H1 (cell line): ENCODE measurements at regions not wholly inside any gene's neighbourhood (a gene's known extent, or its start where the extent isn't known, plus 50 kb on each side); places are given as distances from the start of the nearest gene placed in this dataset.

Experiments used
- CTCF ChIA-PET: fragments of 300-600 bp; sonication (Branson Sonifier 250); formaldehyde crosslinking; loops from one replicate; lab custom pipeline; 2021; ENCODE audit not compliant: partially characterized antibody; lab: Charles Lee
- POLR2A ChIA-PET: fragments of 300-600 bp; sonication (Branson Sonifier 250); formaldehyde crosslinking; loops from one replicate; lab custom pipeline; 2021; ENCODE audit warnings: inconsistent platforms; ENCODE audit not compliant: partially characterized antibody; lab: Charles Lee
- DNase-seq, 2 experiments: peaks; one replicate each; pipeline versions ENCODE4 v3.0.0 to v3.0.0-alpha.2; 2010 to 2022; ENCODE audit warnings: low spot score in 2 of 2, low read depth in 1 of 2, mixed read lengths in 1 of 2
- FAIRE-seq: peaks from 2 replicates; lab custom pipeline; 2011; peaks lifted over from hg19 to GRCh38; lab: Jason Lieb, UNC
- H2AFZ ChIP-seq: 2 replicates; pipeline ENCODE4 v1.8.1; 2012; ENCODE audit warnings: low read length, inconsistent platforms
- H2AK5ac ChIP-seq: 2 replicates; pipeline ENCODE4 v1.6.1; 2013; ENCODE audit warnings: low read depth, low read length
- H2BK120ac ChIP-seq: replicated peaks from 2 replicates; pipeline ENCODE3; 2013; ENCODE audit warnings: low read depth, low read length, inconsistent platforms
- H2BK12ac ChIP-seq: 2 replicates; pipeline ENCODE4 v1.6.1; 2013; ENCODE audit warnings: low read depth, low read length
- H2BK15ac ChIP-seq: 2 replicates; pipeline ENCODE4 v1.6.1; 2013; ENCODE audit warnings: low read length
- H2BK20ac ChIP-seq: 2 replicates; pipeline ENCODE4 v1.6.1; 2013; ENCODE audit warnings: low read length
- H2BK5ac ChIP-seq: 2 replicates; pipeline ENCODE4 v1.6.1; 2013; ENCODE audit warnings: low read depth, low read length
- H3K14ac ChIP-seq: 2 replicates; pipeline ENCODE4 v1.6.1; 2013; ENCODE audit warnings: inconsistent platforms; ENCODE audit not compliant: insufficient read length
- H3K18ac ChIP-seq: 2 replicates; pipeline ENCODE4 v1.6.1; 2013; ENCODE audit warnings: low read length; ENCODE audit errors: extremely low read depth
- H3K23ac ChIP-seq: 2 replicates; pipeline ENCODE4 v1.6.1; 2013; ENCODE audit warnings: inconsistent platforms; ENCODE audit not compliant: insufficient read length
- H3K23me2 ChIP-seq: 2 replicates; pipeline ENCODE4 v1.6.1; 2013; ENCODE audit warnings: low read depth, low read length
- H3K27ac ChIP-seq: 2 replicates; pipeline ENCODE4 v1.6.1; 2011; ENCODE audit warnings: low read depth, low read length, inconsistent platforms
- H3K27me3 ChIP-seq, 4 experiments: replicated peaks in 1 of 4; 1 replicate in 1 of 4; 2 replicates in 3 of 4; pipeline versions ENCODE4 v1.6.1 to v1.8.1; 2011 to 2013; ENCODE audit warnings: low read length in 3 of 4, mild to moderate bottlenecking in 3 of 4, inconsistent platforms in 2 of 4, mixed read lengths in 2 of 4, moderate library complexity in 1 of 4; ENCODE audit not compliant: control insufficient read depth in 3 of 4, insufficient read depth in 3 of 4; ENCODE audit errors: extremely low read depth in 1 of 4
- H3K36me3 ChIP-seq, 4 experiments: 2 replicates each; pipeline versions ENCODE4 v1.6.1 to v1.8.1; 2011 to 2013; ENCODE audit warnings: mild to moderate bottlenecking in 4 of 4, low read length in 3 of 4, moderate library complexity in 2 of 4, control low read depth in 1 of 4, inconsistent platforms in 1 of 4; ENCODE audit not compliant: insufficient read depth in 4 of 4, control insufficient read depth in 2 of 4
- H3K4ac ChIP-seq: replicated peaks from 2 replicates; pipeline ENCODE3; 2013; ENCODE audit warnings: low read length, low read depth, mixed read lengths, inconsistent platforms; ENCODE audit not compliant: insufficient read length
- H3K4me1 ChIP-seq, 4 experiments: replicated peaks in 1 of 4; 1 replicate in 1 of 4; 2 replicates in 3 of 4; pipeline versions ENCODE4 v1.6.1 to v1.8.1; 2011 to 2013; ENCODE audit warnings: low read length in 3 of 4, inconsistent platforms in 2 of 4, mixed read lengths in 1 of 4; ENCODE audit not compliant: insufficient read depth in 4 of 4, control insufficient read depth in 3 of 4
- H3K4me2 ChIP-seq, 2 experiments: 2 replicates each; pipeline versions ENCODE4 v1.6.1 to v1.8.1; 2011 to 2013; ENCODE audit warnings: low read depth in 2 of 2, low read length in 2 of 2, control low read depth in 1 of 2, inconsistent platforms in 1 of 2, mild to moderate bottlenecking in 1 of 2; ENCODE audit not compliant: insufficient read depth in 1 of 2
- H3K4me3 ChIP-seq, 4 experiments: fragments of 200-600, 300-600 bp in 1 of 4; sonication (generic), shearing (Covaris generic), sonication (Bioruptor Twin) in 1 of 4; 2 replicates each; pipeline versions ENCODE4 v1.5.1 to v1.8.1; 2011 to 2016; ENCODE audit warnings: low read length in 4 of 4, low read depth in 3 of 4, control low read depth in 2 of 4, inconsistent platforms in 2 of 4, mild to moderate bottlenecking in 2 of 4, mixed read lengths in 1 of 4, moderate library complexity in 1 of 4; ENCODE audit not compliant: insufficient read depth in 2 of 4; ENCODE audit errors: extremely low read depth in 1 of 4
- H3K56ac ChIP-seq: replicated peaks from 2 replicates; pipeline ENCODE3; 2013; ENCODE audit warnings: low read depth, mild to moderate bottlenecking, mixed read lengths, low read length, inconsistent platforms; ENCODE audit not compliant: insufficient read length
- H3K79me1 ChIP-seq: 2 replicates; pipeline ENCODE4 v1.6.1; 2013; ENCODE audit warnings: low read depth, low read length, control low read depth
- H3K79me2 ChIP-seq, 2 experiments: 2 replicates each; pipeline versions ENCODE4 v1.6.1 to v1.8.1; 2012 to 2013; ENCODE audit warnings: low read length in 2 of 2, mild to moderate bottlenecking in 2 of 2, inconsistent platforms in 1 of 2; ENCODE audit not compliant: insufficient read depth in 2 of 2, control insufficient read depth in 1 of 2
- H3K9ac ChIP-seq, 4 experiments: replicated peaks in 1 of 4; 1 replicate in 1 of 4; 2 replicates in 3 of 4; pipeline versions ENCODE4 v1.6.1 to v1.8.1; 2011 to 2013; ENCODE audit warnings: low read depth in 3 of 4, low read length in 3 of 4, control low read depth in 2 of 4, mild to moderate bottlenecking in 2 of 4, moderate library complexity in 2 of 4, inconsistent platforms in 1 of 4; ENCODE audit errors: extremely low read depth in 1 of 4
- H3K9me3 ChIP-seq, 2 experiments: 2 replicates each; pipeline versions ENCODE4 v1.6.1 to v1.8.1; 2012 to 2013; ENCODE audit warnings: mild to moderate bottlenecking in 2 of 2, moderate library complexity in 2 of 2, control low read depth in 1 of 2, inconsistent platforms in 1 of 2, low read depth in 1 of 2, low read length in 1 of 2, mixed read lengths in 1 of 2; ENCODE audit not compliant: insufficient read depth in 2 of 2
- H4K20me1 ChIP-seq, 2 experiments: replicated peaks in 1 of 2; 2 replicates each; pipeline versions ENCODE3 to v1.8.1; 2011 to 2013; ENCODE audit warnings: inconsistent platforms in 2 of 2, low read length in 2 of 2, mild to moderate bottlenecking in 1 of 2; ENCODE audit not compliant: insufficient read depth in 2 of 2, control insufficient read depth in 1 of 2
- H4K5ac ChIP-seq: 2 replicates; pipeline ENCODE4 v1.6.1; 2013; ENCODE audit warnings: low read length, low read depth, mixed read lengths, inconsistent platforms; ENCODE audit not compliant: insufficient read length
- H4K8ac ChIP-seq: 2 replicates; pipeline ENCODE4 v1.8.0; 2013; ENCODE audit warnings: mild to moderate bottlenecking, moderate library complexity, low read length, inconsistent platforms; ENCODE audit not compliant: insufficient read depth; ENCODE audit errors: extremely low read depth
- H4K91ac ChIP-seq: replicated peaks from 2 replicates; pipeline ENCODE3; 2013; ENCODE audit warnings: low read length, mixed read lengths, inconsistent platforms; ENCODE audit not compliant: insufficient read length
- WGBS, 2 experiments: shearing (Covaris generic) in 1 of 2; methylation state at CpG; one replicate each; pipeline versions ENCODE4 v1.1.6 to v1.1.7; 2013 to 2015; ENCODE audit warnings: low lambda C conversion rate in 2 of 2, mixed read lengths in 2 of 2, inconsistent platforms in 1 of 2, low coverage in 1 of 2, missing lambda C conversion rate in 1 of 2; ENCODE audit not compliant: insufficient replicate concordance in 2 of 2, insufficient coverage in 1 of 2, insufficient read length in 1 of 2; ENCODE audit errors: extremely low coverage in 1 of 2, missing lambda C conversion rate in 1 of 2; 5-methylcytosine and 5-hydroxymethylcytosine counted together

- Histone ChIP-seq H2BK15ac (no peak overlapping the region), H3K4ac (no peak overlapping the region), H3K23me2 (peaks cover 19% of the 10 kb centered on the region), H2AK5ac (no peak overlapping the region), H4K20me1 (peaks cover 0 to 14% of the 10 kb centered on the region in 2 experiments), H2AFZ (no peak overlapping the region), H2BK12ac (no peak overlapping the region), H3K27me3 (no peaks in the 10 kb centered on the region), H3K56ac (no peak overlapping the region), H2BK20ac (no peak overlapping the region), H3K4me3 (no peak overlapping the region), H3K4me2 (no peak overlapping the region), H3K27ac (no peak overlapping the region), H3K79me2 (no peaks in the 10 kb centered on the region), H4K5ac (no peak overlapping the region), H3K14ac (no peak overlapping the region), H3K9ac (no peak overlapping the region; a peak in 1 of 7 replicates), H3K36me3 (no peaks in the 10 kb centered on the region; a peak in 1 of 8 replicates), H2BK5ac (no peak overlapping the region), H2BK120ac (no peak overlapping the region), H4K91ac (no peak overlapping the region), H3K18ac (no peak overlapping the region), H4K8ac (no peak overlapping the region), H3K4me1 (no peaks in the 10 kb centered on the region; a peak in 1 of 7 replicates), H3K79me1 (no peaks in the 10 kb centered on the region), H3K9me3 (peaks cover 3 to 5% of the 10 kb centered on the region in 2 experiments; a peak in 3 of 4 replicates), H3K23ac (no peak overlapping the region)
- FAIRE-seq = no peak
- no peak for DNase-seq
- WGBS, 2 experiments = 87% methylated on average over 28 of the region's 29 CpGs; no CpG with 5 or more reads in 1 of the 2 experiments
- CTCF ChIA-PET = no interaction called here
- POLR2A ChIA-PET = no interaction called here
These were observed 344.4 kb upstream of the SALL3 start for GRCh38 chr18:78635093-78635800.
